ENCODE measurements at regions not wholly inside any gene's neighbourhood (a gene's known extent, or its start where the extent isn't known, plus 50 kb on each side); places are given as distances from the start of the nearest gene placed in this dataset.
A peak's percentile ranks its signal among the peaks of the same experiment; 100 is the strongest.

- H3K36me3 Mint-ChIP-seq: peaks cover 6% of the 10 kb centered on the region
Measured at GRCh38 chr16:27123795-27124409, 57.2 kb downstream of the C16orf82 start.

GRCh38 chr16:27127308-27127707 is 60.6 kb downstream of the C16orf82 start:
- Mint-ChIP-seq H3K9me3 (no peaks in the 10 kb centered on the region), H3K36me3 (no peaks in the 10 kb centered on the region)

More at GRCh38 chr16:27123795-27124409, 57.2 kb downstream of the C16orf82 start:
- Mint-ChIP-seq H3K27ac (no peak overlapping the region), H3K4me3 (no peak overlapping the region), H3K4me1 (no peaks in the 10 kb centered on the region), H3K9me3 (no peaks in the 10 kb centered on the region), H3K27me3 (no peaks in the 10 kb centered on the region)

GRCh38 chr16:27129401-27129800 is 62.7 kb downstream of the C16orf82 start:
- H3K4me3 Mint-ChIP-seq: no peak overlapping the region
- no peaks in the 10 kb centered on the region for H3K27me3 Mint-ChIP-seq
- no peaks in the 10 kb centered on the region for H3K4me1 Mint-ChIP-seq
- H3K27ac Mint-ChIP-seq: no peak overlapping the region
- no peaks in the 10 kb centered on the region for H3K9me3 Mint-ChIP-seq
- no peaks in the 10 kb centered on the region for H3K36me3 Mint-ChIP-seq

More at GRCh38 chr16:27127308-27127707, 60.6 kb downstream of the C16orf82 start:
- Mint-ChIP-seq H3K4me1 (no peaks in the 10 kb centered on the region), H3K27ac (no peak overlapping the region), H3K4me3 (no peak overlapping the region), H3K27me3 (no peaks in the 10 kb centered on the region)

GRCh38 chr16:27138257-27138656 is 65.1 kb upstream of the KDM8 start:
- peaks cover 3% of the 10 kb centered on the region for H3K36me3 Mint-ChIP-seq
- H3K27ac Mint-ChIP-seq: peak overlapping the region; percentile 69
- H3K4me3 Mint-ChIP-seq: peak overlapping the region; percentile 15
- no peaks in the 10 kb centered on the region for H3K27me3 Mint-ChIP-seq
- H3K9me3 Mint-ChIP-seq: peaks cover 9% of the 10 kb centered on the region
- H3K4me1 Mint-ChIP-seq: peaks cover 8% of the 10 kb centered on the region

- H3K27ac Mint-ChIP-seq: no peak overlapping the region
- no peak overlapping the region for H3K4me3 Mint-ChIP-seq
- no peaks in the 10 kb centered on the region for H3K4me1 Mint-ChIP-seq
- H3K27me3 Mint-ChIP-seq: no peaks in the 10 kb centered on the region
- no peaks in the 10 kb centered on the region for H3K36me3 Mint-ChIP-seq
- no peaks in the 10 kb centered on the region for H3K9me3 Mint-ChIP-seq
Measured at GRCh38 chr16:27145630-27146029, 57.7 kb upstream of the KDM8 start.

GRCh38 chr16:27149986-27150385 is 53.3 kb upstream of the KDM8 start:
- no peaks in the 10 kb centered on the region for H3K27me3 Mint-ChIP-seq

GRCh38 chr16:27152121-27152520 is 51.2 kb upstream of the KDM8 start:
- Mint-ChIP-seq H3K27ac (no peak overlapping the region), H3K4me3 (no peak overlapping the region), H3K36me3 (no peaks in the 10 kb centered on the region), H3K27me3 (no peaks in the 10 kb centered on the region), H3K9me3 (no peaks in the 10 kb centered on the region), H3K4me1 (peaks cover 21% of the 10 kb centered on the region)

More at GRCh38 chr16:27149986-27150385, 53.3 kb upstream of the KDM8 start:
- Mint-ChIP-seq H3K4me3 (no peak overlapping the region), H3K9me3 (no peaks in the 10 kb centered on the region), H3K4me1 (peaks cover 13% of the 10 kb centered on the region), H3K27ac (no peak overlapping the region), H3K36me3 (no peaks in the 10 kb centered on the region)

- peaks cover 21% of the 10 kb centered on the region for H3K4me1 Mint-ChIP-seq
- no peak overlapping the region for H3K4me3 Mint-ChIP-seq
- no peaks in the 10 kb centered on the region for H3K9me3 Mint-ChIP-seq
- H3K27ac Mint-ChIP-seq: no peak overlapping the region
- no peaks in the 10 kb centered on the region for H3K27me3 Mint-ChIP-seq
- H3K36me3 Mint-ChIP-seq: no peaks in the 10 kb centered on the region
Measured at GRCh38 chr16:27152801-27153200, 50.5 kb upstream of the KDM8 start.
